T-helper 17 cell (primary cell): ENCODE measurements at regions not wholly inside any gene's neighbourhood (a gene's known extent, or its start where the extent isn't known, plus 50 kb on each side); places are given as distances from the start of the nearest gene placed in this dataset.

Experiments used
- ATAC-seq: fragments of 150-1000 bp; cut with Tn5 transposase; 2 replicates; pipeline ENCODE4 v1.10.0; 2021; ENCODE audit warnings: mild to moderate bottlenecking, moderate library complexity
- DNase-seq, 3 donors: peaks; one replicate each; pipeline versions ENCODE4 v3.0.0 to v3.0.0-alpha.2; 2020 to 2021
- H3K9me3 ChIP-seq: one replicate; pipeline ENCODE4 v1.7.0; 2013; ENCODE audit warnings: low read length, mild to moderate bottlenecking; ENCODE audit not compliant: control insufficient read depth, poor library complexity, severe bottlenecking
- H3K27ac Mint-ChIP-seq: one replicate; pipeline ENCODE4 v1.8.0; 2022; ENCODE audit warnings: mild to moderate bottlenecking, moderate library complexity, mixed read lengths
- H3K27me3 Mint-ChIP-seq: one replicate; pipeline ENCODE4 v1.8.0; 2022; ENCODE audit warnings: mixed read lengths
- H3K36me3 Mint-ChIP-seq: one replicate; pipeline ENCODE4 v1.8.0; 2022; ENCODE audit warnings: low read depth, mixed read lengths
- H3K4me1 Mint-ChIP-seq: one replicate; pipeline ENCODE4 v1.8.0; 2022; ENCODE audit warnings: mild to moderate bottlenecking, mixed read lengths
- H3K4me3 Mint-ChIP-seq: one replicate; pipeline ENCODE4 v1.8.0; 2022; ENCODE audit warnings: mild to moderate bottlenecking, moderate library complexity, mixed read lengths

DNA sequence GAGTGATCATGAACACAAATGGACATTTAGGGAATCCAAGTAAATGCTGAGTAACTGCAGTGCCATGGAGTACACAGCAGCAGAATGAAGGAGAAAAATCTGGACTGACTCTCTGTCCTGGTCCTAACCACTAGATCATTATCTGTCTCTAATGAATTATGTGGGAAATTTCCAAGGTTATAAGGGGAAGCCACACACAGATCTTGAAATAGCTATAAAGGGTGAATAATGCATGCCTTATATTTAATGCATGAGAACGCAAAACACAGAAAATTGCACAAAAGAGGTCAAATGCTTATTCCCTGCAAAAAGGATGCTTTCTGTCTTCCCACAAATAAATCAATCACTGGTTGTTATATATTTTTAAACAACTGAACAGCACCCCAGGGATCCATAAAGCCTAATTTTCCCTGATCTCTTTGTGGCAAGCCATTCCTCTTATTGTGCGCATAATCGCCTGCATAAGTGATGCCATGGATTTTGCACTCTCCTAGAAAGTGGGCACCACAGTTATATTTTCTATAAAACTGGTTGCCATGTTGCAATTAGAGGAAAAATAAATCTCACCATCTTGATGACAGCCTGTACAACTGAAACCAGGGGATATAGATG lies 201.8 kb downstream of the XPNPEP1 start:
- H3K27me3 Mint-ChIP-seq = peaks cover 15% of the 10 kb centered on the region
- no peaks in the 10 kb centered on the region for H3K36me3 Mint-ChIP-seq

GRCh38 chr10:109706026-109706560 lies 217.2 kb downstream of the XPNPEP1 start:
- no peak overlapping the region for H3K4me3 Mint-ChIP-seq
- DNase-seq = no peak
- no peaks in the 10 kb centered on the region for H3K4me1 Mint-ChIP-seq
- no peak for ATAC-seq
- no peaks in the 10 kb centered on the region for H3K9me3 ChIP-seq
- no peak overlapping the region for H3K27ac Mint-ChIP-seq
- no peaks in the 10 kb centered on the region for H3K36me3 Mint-ChIP-seq
- no peaks in the 10 kb centered on the region for H3K27me3 Mint-ChIP-seq

More for the DNA sequence above, 201.8 kb downstream of the XPNPEP1 start:
- Mint-ChIP-seq H3K4me1 (no peaks in the 10 kb centered on the region), H3K4me3 (no peak overlapping the region), H3K27ac (no peak overlapping the region)
- ATAC-seq = no peak
- no peak for DNase-seq
- H3K9me3 ChIP-seq = no peaks in the 10 kb centered on the region

- no peaks in the 10 kb centered on the region for H3K36me3 Mint-ChIP-seq
- no peaks in the 10 kb centered on the region for H3K4me1 Mint-ChIP-seq
- DNase-seq (no peak), ATAC-seq (no peak)
- H3K27ac Mint-ChIP-seq = no peak overlapping the region
- H3K4me3 Mint-ChIP-seq = no peak overlapping the region
- no peaks in the 10 kb centered on the region for H3K9me3 ChIP-seq
- H3K27me3 Mint-ChIP-seq = peaks cover 12% of the 10 kb centered on the region
These were observed 221.6 kb downstream of the XPNPEP1 start for GRCh38 chr10:109701633-109702215.

- no peak overlapping the region for H3K4me3 Mint-ChIP-seq
- H3K27ac Mint-ChIP-seq = no peak overlapping the region
- no peaks in the 10 kb centered on the region for H3K4me1 Mint-ChIP-seq
- no peaks in the 10 kb centered on the region for H3K36me3 Mint-ChIP-seq
- no peak for ATAC-seq
- DNase-seq = no peak
- H3K9me3 ChIP-seq = no peaks in the 10 kb centered on the region
- peaks cover 28% of the 10 kb centered on the region for H3K27me3 Mint-ChIP-seq
These were observed 224.2 kb downstream of the XPNPEP1 start for GRCh38 chr10:109698882-109699664.

DNA sequence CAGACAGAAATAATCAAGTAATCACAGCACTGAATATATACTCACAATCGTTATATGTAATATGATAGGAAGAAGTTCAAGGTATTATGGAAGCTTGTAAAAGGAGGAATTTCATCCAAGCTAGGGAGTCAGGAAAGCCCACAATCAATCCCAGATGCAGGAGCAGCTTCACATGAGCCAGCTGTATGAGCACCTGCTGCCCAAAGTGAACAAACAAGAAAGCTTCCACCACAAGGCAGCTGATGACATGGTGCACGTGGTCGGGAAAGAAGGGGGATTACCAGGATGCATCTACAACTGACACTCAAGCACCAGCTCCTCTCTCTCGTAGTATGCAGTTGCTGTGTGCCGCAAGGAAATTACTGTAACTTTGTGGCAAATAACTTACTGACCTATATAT lies 225.2 kb downstream of the XPNPEP1 start:
- Mint-ChIP-seq H3K36me3 (no peaks in the 10 kb centered on the region), H3K27ac (no peak overlapping the region), H3K27me3 (peaks cover 28% of the 10 kb centered on the region), H3K4me3 (no peak overlapping the region), H3K4me1 (no peaks in the 10 kb centered on the region)
- H3K9me3 ChIP-seq = no peaks in the 10 kb centered on the region
- DNase-seq (no peak), ATAC-seq (no peak)

DNA sequence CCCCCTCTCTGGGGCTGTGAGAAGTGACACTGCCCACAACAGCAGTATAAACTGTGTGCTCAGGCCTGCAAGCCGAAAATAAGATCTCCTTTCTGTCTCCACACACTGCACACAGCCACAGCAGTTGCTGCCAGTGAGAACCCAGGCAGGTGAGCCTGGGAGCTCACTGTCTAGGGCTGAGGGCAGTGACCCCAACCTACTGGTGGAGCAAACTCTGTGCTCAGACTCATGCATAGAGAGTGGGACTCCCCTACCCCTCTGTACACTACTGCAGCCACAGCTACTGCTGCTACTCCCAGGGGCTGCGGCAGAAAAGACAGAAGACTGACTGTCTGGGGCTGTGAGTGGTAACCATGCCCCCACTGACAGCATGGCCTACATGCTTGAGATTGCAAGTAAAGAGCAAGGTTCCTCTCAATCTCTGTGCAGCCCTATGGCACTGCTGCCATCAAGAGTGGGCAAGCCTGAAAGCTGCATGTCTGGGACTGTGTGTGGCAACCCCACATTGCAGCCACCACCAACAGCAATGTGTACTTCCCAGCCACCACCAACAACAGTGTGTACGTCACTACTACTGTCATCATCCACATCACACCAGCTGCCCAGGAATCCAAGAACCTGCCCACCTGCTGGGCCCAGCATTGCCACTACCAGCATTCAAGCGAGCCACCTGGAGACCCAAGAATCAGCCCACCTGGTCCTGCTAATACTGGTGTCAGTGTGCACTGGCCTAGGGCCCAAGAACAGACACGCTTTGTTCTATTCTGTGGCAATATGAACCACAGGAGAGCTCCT lies 226.1 kb downstream of the XPNPEP1 start:
- H3K36me3 Mint-ChIP-seq = no peaks in the 10 kb centered on the region
- H3K4me3 Mint-ChIP-seq = no peak overlapping the region
- H3K4me1 Mint-ChIP-seq = no peaks in the 10 kb centered on the region
- DNase-seq = no peak
- no peak for ATAC-seq
- peaks cover 28% of the 10 kb centered on the region for H3K27me3 Mint-ChIP-seq
- no peak overlapping the region for H3K27ac Mint-ChIP-seq
- H3K9me3 ChIP-seq = no peaks in the 10 kb centered on the region

DNA sequence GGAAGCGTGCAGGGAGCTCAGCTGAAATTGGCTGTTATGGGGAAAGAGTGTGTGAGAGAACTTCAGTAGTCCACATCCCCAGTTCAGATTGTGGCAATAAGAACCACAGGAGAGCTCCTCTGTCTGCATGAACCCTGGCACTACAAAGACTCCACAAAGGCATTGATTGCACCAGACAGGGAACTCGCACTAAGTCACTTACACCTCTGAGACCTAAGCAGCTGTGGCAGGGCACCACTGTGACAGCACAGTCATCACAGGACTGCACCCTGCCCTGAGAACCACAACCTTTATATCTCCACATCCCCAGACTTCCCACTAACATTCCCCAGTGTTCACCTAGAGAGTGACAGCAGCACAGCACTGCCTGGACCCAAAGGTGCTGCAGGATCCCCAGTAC lies 226.8 kb downstream of the XPNPEP1 start:
- DNase-seq (no peak), ATAC-seq (no peak)
- peaks cover 28% of the 10 kb centered on the region for H3K27me3 Mint-ChIP-seq
- H3K36me3 Mint-ChIP-seq = no peaks in the 10 kb centered on the region
- H3K4me1 Mint-ChIP-seq = no peaks in the 10 kb centered on the region
- no peaks in the 10 kb centered on the region for H3K9me3 ChIP-seq
- no peak overlapping the region for H3K27ac Mint-ChIP-seq
- no peak overlapping the region for H3K4me3 Mint-ChIP-seq

GRCh38 chr10:109695988-109696387 lies 227.3 kb downstream of the XPNPEP1 start:
- no peak for ATAC-seq
- H3K36me3 Mint-ChIP-seq = no peaks in the 10 kb centered on the region
- no peak overlapping the region for H3K27ac Mint-ChIP-seq

DNA sequence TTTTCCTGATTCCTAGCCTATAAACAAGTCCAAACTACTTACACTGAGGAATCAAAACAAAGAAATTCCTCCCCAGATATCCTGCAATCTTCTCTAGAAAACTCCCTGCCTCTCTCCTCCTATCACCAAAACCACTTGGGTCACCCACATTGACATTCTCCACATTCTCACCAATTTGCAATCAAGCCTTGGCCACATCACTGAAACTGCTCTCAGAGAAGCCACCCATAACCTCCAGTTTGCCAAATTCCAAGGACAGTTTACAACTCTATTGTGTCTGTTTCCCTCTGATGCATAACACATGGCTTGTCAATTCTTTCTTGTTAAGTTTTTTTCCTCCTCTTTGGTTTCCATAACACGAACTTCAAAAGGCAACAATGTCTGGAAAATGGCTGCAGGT lies 233.5 kb downstream of the XPNPEP1 start:
- H3K4me3 Mint-ChIP-seq = no peak overlapping the region
- no peak overlapping the region for H3K27ac Mint-ChIP-seq
- no peaks in the 10 kb centered on the region for H3K4me1 Mint-ChIP-seq
- DNase-seq = no peak
- H3K36me3 Mint-ChIP-seq = no peaks in the 10 kb centered on the region
- H3K27me3 Mint-ChIP-seq = peaks cover 1% of the 10 kb centered on the region
- ATAC-seq = no peak
- no peaks in the 10 kb centered on the region for H3K9me3 ChIP-seq

More at GRCh38 chr10:109695988-109696387, 227.3 kb downstream of the XPNPEP1 start:
- Mint-ChIP-seq H3K4me3 (no peak overlapping the region), H3K4me1 (no peaks in the 10 kb centered on the region), H3K27me3 (peaks cover 28% of the 10 kb centered on the region)
- no peak for DNase-seq
- no peaks in the 10 kb centered on the region for H3K9me3 ChIP-seq

GRCh38 chr10:109679478-109679877 lies 243.8 kb downstream of the XPNPEP1 start:
- Mint-ChIP-seq H3K36me3 (no peaks in the 10 kb centered on the region), H3K27ac (no peak overlapping the region), H3K27me3 (no peaks in the 10 kb centered on the region), H3K4me3 (no peak overlapping the region), H3K4me1 (no peaks in the 10 kb centered on the region)
- no peak for ATAC-seq
- H3K9me3 ChIP-seq = no peaks in the 10 kb centered on the region
- no peak for DNase-seq

- Mint-ChIP-seq H3K27ac (no peak overlapping the region), H3K4me3 (no peak overlapping the region), H3K4me1 (no peaks in the 10 kb centered on the region), H3K36me3 (no peaks in the 10 kb centered on the region), H3K27me3 (no peaks in the 10 kb centered on the region)
- ATAC-seq (no peak), DNase-seq (no peak)
- no peaks in the 10 kb centered on the region for H3K9me3 ChIP-seq
These were observed 244.5 kb downstream of the XPNPEP1 start for GRCh38 chr10:109678857-109679256.

DNA sequence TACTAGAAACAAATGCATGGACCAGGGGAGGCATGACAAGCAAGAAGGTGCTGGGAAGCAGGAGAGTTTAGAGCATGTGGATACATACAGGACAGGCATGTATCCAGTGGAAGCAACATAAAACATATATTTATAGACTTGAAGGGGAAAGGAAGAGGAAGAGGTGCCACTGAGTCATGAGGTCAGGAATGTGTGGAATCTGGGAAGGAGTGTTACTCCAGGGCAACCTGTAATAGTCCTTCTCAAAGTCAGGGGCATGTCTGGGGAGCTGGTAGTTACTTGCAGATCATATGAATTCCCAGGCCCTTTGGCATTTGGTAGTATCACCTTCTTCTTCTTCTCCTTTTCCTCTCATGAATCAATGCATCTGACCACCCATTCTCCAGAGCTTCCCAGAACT lies 246.6 kb downstream of the XPNPEP1 start:
- DNase-seq (no peak), ATAC-seq (no peak)
- no peaks in the 10 kb centered on the region for H3K27me3 Mint-ChIP-seq
- no peaks in the 10 kb centered on the region for H3K4me1 Mint-ChIP-seq
- no peak overlapping the region for H3K4me3 Mint-ChIP-seq
- H3K36me3 Mint-ChIP-seq = no peaks in the 10 kb centered on the region
- H3K27ac Mint-ChIP-seq = no peak overlapping the region
- H3K9me3 ChIP-seq = no peaks in the 10 kb centered on the region

GRCh38 chr10:109668703-109669102 lies 254.6 kb downstream of the XPNPEP1 start:
- no peak overlapping the region for H3K27ac Mint-ChIP-seq
- H3K36me3 Mint-ChIP-seq = no peaks in the 10 kb centered on the region
- H3K4me1 Mint-ChIP-seq = no peaks in the 10 kb centered on the region
- no peak overlapping the region for H3K4me3 Mint-ChIP-seq
- DNase-seq (no peak), ATAC-seq (no peak)
- H3K27me3 Mint-ChIP-seq = no peaks in the 10 kb centered on the region
- H3K9me3 ChIP-seq = no peaks in the 10 kb centered on the region
